GM19043 (cell line): ENCODE measurements at regions not wholly inside any gene's neighbourhood (a gene's known extent, or its start where the extent isn't known, plus 50 kb on each side); places are given as distances from the start of the nearest gene placed in this dataset.
"Not testable (repeated sequence)": the region's sequence is repeated elsewhere in the genome, so short reads cannot be mapped to it uniquely, and the experiment has no call there.

ENCODE experiments used
- ATAC-seq: cut with Tn5 transposase; IDR thresholded peaks from one replicate; pipeline ENCODE4 v1.9.1; 2021; ENCODE audit warnings: low read depth; ENCODE audit not compliant: unreplicated experiment

GRCh38 chr22:25482091-25482760 lies 82.2 kb upstream of the GRK3 start:
- ATAC-seq = no peak

- ATAC-seq = no peak
Measured at GRCh38 chr22:25482868-25483639, 81.4 kb upstream of the GRK3 start.

- ATAC-seq = no peak
Measured at GRCh38 chr22:25483931-25484330, 80.5 kb upstream of the GRK3 start.

GRCh38 chr22:25484521-25485315 lies 79.8 kb upstream of the GRK3 start:
- no peak for ATAC-seq

- ATAC-seq = peak; percentile 54
Measured at GRCh38 chr22:25485626-25486545, 78.6 kb upstream of the GRK3 start.

- no peak for ATAC-seq
Measured at GRCh38 chr22:25487508-25487907, 77.0 kb upstream of the GRK3 start.

GRCh38 chr22:25488244-25489020 lies 76.0 kb upstream of the GRK3 start:
- no peak for ATAC-seq

- ATAC-seq = no peak
Measured at GRCh38 chr22:25489947-25490346, 74.5 kb upstream of the GRK3 start.

- no peak for ATAC-seq
Measured at GRCh38 chr22:25490896-25491295, 73.6 kb upstream of the GRK3 start.

GRCh38 chr22:25492162-25492561 lies 72.3 kb upstream of the GRK3 start:
- no peak for ATAC-seq

- ATAC-seq = no peak
Measured at GRCh38 chr22:25492841-25493734, 71.4 kb upstream of the GRK3 start.

- no peak for ATAC-seq
Measured at GRCh38 chr22:25493794-25494193, 70.7 kb upstream of the GRK3 start.

- ATAC-seq = peak; percentile 78
Measured at GRCh38 chr22:25494774-25495173, 69.7 kb upstream of the GRK3 start.

GRCh38 chr22:25495285-25495684 lies 69.2 kb upstream of the GRK3 start:
- ATAC-seq = no peak

GRCh38 chr22:25496396-25497064 lies 67.9 kb upstream of the GRK3 start:
- ATAC-seq = no peak

GRCh38 chr22:25497181-25497641 lies 67.3 kb upstream of the GRK3 start:
- no peak for ATAC-seq

GRCh38 chr22:25497716-25498115 lies 66.8 kb upstream of the GRK3 start:
- no peak for ATAC-seq

GRCh38 chr22:25500671-25501070 lies 63.8 kb upstream of the GRK3 start:
- not testable (repeated sequence) for ATAC-seq
